K562 (cell line): ENCODE measurements at regions not wholly inside any gene's neighbourhood (a gene's known extent, or its start where the extent isn't known, plus 50 kb on each side); places are given as distances from the start of the nearest gene placed in this dataset.

Source experiments
- ATAC-seq: fragments of 200-7000 bp; cut with Tn5 transposase; 3 replicates; pipeline ENCODE4 v1.9.1; 2020; ENCODE audit warnings: moderate library complexity
- BruUV-seq: library from RNA; stranded (reverse); fragments of 400-500 nt; replicated peaks from 2 replicates; lab custom pipeline; 2021; lab: Mats Ljungman, UMichigan
- CTCF ChIA-PET: fragments of 300-600 bp; formaldehyde crosslinking; extraction: SDS; loops from one replicate; lab custom pipeline; 2021; ENCODE audit warnings: low intra/inter-chr PET ratio; lab: Yijun Ruan, JAX
- POLR2A ChIA-PET: fragments of 300-600, 350-650 bp; sonication (Branson Sonifier 250); formaldehyde crosslinking; extraction: SDS; loops from one replicate; lab custom pipeline; 2021; ENCODE audit warnings: antibody characterized with exemption, inconsistent platforms; lab: Yijun Ruan, JAX
- DNase-seq, 4 experiments: peaks; one replicate each; pipeline versions ENCODE4 v3.0.0 to v3.0.0-alpha.2; 2011 to 2018; ENCODE audit warnings: low spot score in 3 of 4, mixed read lengths in 3 of 4; ENCODE audit errors: extremely low read depth in 1 of 4
- FAIRE-seq: peaks from 2 replicates; lab custom pipeline; 2011; peaks lifted over from hg19 to GRCh38; lab: Jason Lieb, UNC
- H2AFZ ChIP-seq: 2 replicates; pipeline ENCODE4 v1.6.0; 2011; ENCODE audit warnings: low read depth, low read length, control low read depth, inconsistent platforms
- H3K27ac ChIP-seq: fragments of 200-600 bp; 3 replicates; pipeline ENCODE4 v1.8.0; 2011; ENCODE audit warnings: low read depth, mild to moderate bottlenecking, control low read depth, inconsistent platforms, low read length, moderate library complexity, mixed read lengths; ENCODE audit errors: extremely low read depth
- H3K27me3 ChIP-seq, 2 experiments: fragments of 300-600 bp in 1 of 2; 2 replicates in 1 of 2; 3 replicates in 1 of 2; pipeline versions ENCODE4 v1.6.0 to v1.8.0; 2011; ENCODE audit warnings: inconsistent platforms in 2 of 2, low read length in 2 of 2, mild to moderate bottlenecking in 1 of 2, mixed read lengths in 1 of 2, moderate library complexity in 1 of 2; ENCODE audit not compliant: control insufficient read depth in 2 of 2, insufficient read depth in 2 of 2
- H3K36me3 ChIP-seq: fragments of 300-600 bp; 3 replicates; pipeline ENCODE4 v1.8.0; 2011; ENCODE audit warnings: mild to moderate bottlenecking, low read length, inconsistent platforms; ENCODE audit not compliant: control insufficient read depth, insufficient read depth
- H3K4me1 ChIP-seq, 2 experiments: fragments of 200-600 bp in 1 of 2; replicated peaks in 1 of 2; 2 replicates in 1 of 2; 3 replicates in 1 of 2; pipeline versions ENCODE4 v1.5.1 to v1.8.0; 2011; ENCODE audit warnings: inconsistent platforms in 2 of 2, low read length in 2 of 2, mild to moderate bottlenecking in 1 of 2, mixed read lengths in 1 of 2, moderate library complexity in 1 of 2; ENCODE audit not compliant: control insufficient read depth in 2 of 2, insufficient read depth in 2 of 2
- H3K4me2 ChIP-seq: 2 replicates; pipeline ENCODE4 v1.6.1; 2011; ENCODE audit warnings: low read length, control low read depth, inconsistent platforms, mixed read lengths; ENCODE audit not compliant: insufficient read depth
- H3K4me3 ChIP-seq: fragments of 200-600 bp; sonication (generic), shearing (Covaris generic); 2 replicates; pipeline ENCODE4 v1.5.1; 2016; ENCODE audit warnings: control low read depth, inconsistent platforms
- H3K79me2 ChIP-seq: fragments of 200-600 bp; 3 replicates; pipeline ENCODE4 v1.8.0; 2011; ENCODE audit warnings: low read length, inconsistent platforms; ENCODE audit not compliant: control insufficient read depth, insufficient read depth
- H3K9ac ChIP-seq, 2 experiments: 2 replicates each; pipeline versions ENCODE4 v1.6.0 to v1.6.1; 2011; ENCODE audit warnings: low read depth in 2 of 2, low read length in 2 of 2, control low read depth in 1 of 2, inconsistent platforms in 1 of 2, mild to moderate bottlenecking in 1 of 2, mixed read lengths in 1 of 2; ENCODE audit not compliant: insufficient read depth in 1 of 2
- H3K9me1 ChIP-seq: one replicate; pipeline ENCODE4 v1.6.0; 2011; ENCODE audit warnings: inconsistent platforms, mild to moderate bottlenecking, low read length, moderate library complexity; ENCODE audit not compliant: control insufficient read depth, insufficient read depth
- H3K9me3 ChIP-seq: replicated peaks from 2 replicates; pipeline ENCODE4 v1.5.1; 2011; ENCODE audit warnings: low read depth, low read length, inconsistent platforms; ENCODE audit not compliant: control insufficient read depth, insufficient read depth
- H4K20me1 ChIP-seq: replicated peaks from 2 replicates; pipeline ENCODE4 v1.6.1; 2011; ENCODE audit warnings: low read length, inconsistent platforms, mixed read lengths; ENCODE audit not compliant: control insufficient read depth, insufficient read depth
- ASH1L ChIP-seq: fragments of 450-650 bp; IDR thresholded peaks from 2 replicates; pipeline ENCODE4 v1.6.1; 2018; ENCODE audit warnings: borderline replicate concordance, mild to moderate bottlenecking, low read depth; ENCODE audit not compliant: partially characterized antibody
- BCL6 ChIP-seq: fragments of 250-450 bp; sonication (Bioruptor Pico); IDR thresholded peaks from 2 replicates; pipeline ENCODE4 v1.4.0; 2020
- EHMT2 ChIP-seq: fragments of 450-650 bp; IDR thresholded peaks from 2 replicates; pipeline ENCODE4 v1.6.1; 2018; ENCODE audit warnings: antibody characterized with exemption
- KDM1A ChIP-seq, 2 experiments: fragments of 450-650 bp; IDR thresholded peaks; 2 replicates each; pipeline ENCODE4 v1.6.1; 2016; ENCODE audit warnings: mild to moderate bottlenecking in 2 of 2
- RAD51 ChIP-seq: fragments of 450-650 bp; IDR thresholded peaks from 2 replicates; pipeline ENCODE4 v1.7.1; 2016; ENCODE audit warnings: low read depth, mild to moderate bottlenecking, borderline replicate concordance
- RHOXF2B ChIP-seq: fragments of 250-450 bp; sonication (Bioruptor Pico); conservative IDR thresholded peaks from 2 replicates; pipeline ENCODE4 v1.5.1; 2021
- STAG1 ChIP-seq: sonication (generic); formaldehyde crosslinking; IDR thresholded peaks from 2 replicates; pipeline ENCODE4 v1.5.0; 2020; ENCODE audit warnings: missing genetic modification reagents, borderline replicate concordance
- ZBTB7A ChIP-seq: IDR thresholded peaks from 2 replicates; pipeline ENCODE4 v1.6.1; 2011; ENCODE audit warnings: low read depth, mild to moderate bottlenecking, low read length, moderate library complexity, borderline replicate concordance; ENCODE audit not compliant: control insufficient read depth
- ZC3H8 ChIP-seq: fragments of 450-650 bp; IDR thresholded peaks from 2 replicates; pipeline ENCODE4 v1.6.1; 2017
- ZNF165 ChIP-seq: fragments of 250-450 bp; sonication (Bioruptor Pico); IDR thresholded peaks from 2 replicates; pipeline ENCODE4 v1.4.0; 2020; ENCODE audit warnings: borderline replicate concordance
- ZNF197 ChIP-seq: fragments of 200-800 bp; sonication (Bioruptor generic); IDR thresholded peaks from 2 replicates; pipeline ENCODE4 v1.6.1; 2016; ENCODE audit warnings: low read depth, missing genetic modification characterization, missing compliant biosample characterization
- ZNF445 ChIP-seq: fragments of 250-450 bp; sonication (Bioruptor Pico); IDR thresholded peaks from 2 replicates; pipeline ENCODE4 v1.4.0; 2020; ENCODE audit warnings: low read depth, mild to moderate bottlenecking, moderate library complexity
- ZNF764 ChIP-seq: fragments of 250-450 bp; sonication (Bioruptor Pico); IDR thresholded peaks from 2 replicates; pipeline ENCODE4 v1.4.0; 2020; ENCODE audit warnings: low read depth, mild to moderate bottlenecking, moderate library complexity
- WGBS: fragments of 100-300 bp; shearing (Covaris generic); methylation state at CpG from one replicate; pipeline ENCODE4 v1.1.6; 2016; ENCODE audit warnings: low coverage, mixed read lengths; ENCODE audit not compliant: insufficient coverage; ENCODE audit errors: missing lambda C conversion rate; 5-methylcytosine and 5-hydroxymethylcytosine counted together
- in situ Hi-C: fragments of 300-500 bp; cut with MboI; formaldehyde crosslinking; loops from 4 replicates; pipeline ENCODE4 v1.15.0; 2018; ENCODE audit warnings: inconsistent platforms, mixed read lengths
- intact Hi-C: fragments of 100-400 bp; cut with micrococcal nuclease; formaldehyde crosslinking; loops from 2 replicates; pipeline ENCODE4 v1.14.2; 2022
- TF ChIP-seq, protein P1 (sequence below): fragments of 450-650 bp; IDR thresholded peaks from 2 replicates; pipeline ENCODE4 v1.6.1; 2018; ENCODE audit warnings: mild to moderate bottlenecking, low read depth; ENCODE audit not compliant: partially characterized antibody
- TF ChIP-seq, protein P2 (sequence below), 2 experiments: fragments of 450-650 bp; IDR thresholded peaks; 2 replicates each; pipeline ENCODE4 v1.6.1; 2018; ENCODE audit warnings: mild to moderate bottlenecking in 2 of 2, low read depth in 1 of 2; ENCODE audit not compliant: partially characterized antibody in 2 of 2

DNA sequence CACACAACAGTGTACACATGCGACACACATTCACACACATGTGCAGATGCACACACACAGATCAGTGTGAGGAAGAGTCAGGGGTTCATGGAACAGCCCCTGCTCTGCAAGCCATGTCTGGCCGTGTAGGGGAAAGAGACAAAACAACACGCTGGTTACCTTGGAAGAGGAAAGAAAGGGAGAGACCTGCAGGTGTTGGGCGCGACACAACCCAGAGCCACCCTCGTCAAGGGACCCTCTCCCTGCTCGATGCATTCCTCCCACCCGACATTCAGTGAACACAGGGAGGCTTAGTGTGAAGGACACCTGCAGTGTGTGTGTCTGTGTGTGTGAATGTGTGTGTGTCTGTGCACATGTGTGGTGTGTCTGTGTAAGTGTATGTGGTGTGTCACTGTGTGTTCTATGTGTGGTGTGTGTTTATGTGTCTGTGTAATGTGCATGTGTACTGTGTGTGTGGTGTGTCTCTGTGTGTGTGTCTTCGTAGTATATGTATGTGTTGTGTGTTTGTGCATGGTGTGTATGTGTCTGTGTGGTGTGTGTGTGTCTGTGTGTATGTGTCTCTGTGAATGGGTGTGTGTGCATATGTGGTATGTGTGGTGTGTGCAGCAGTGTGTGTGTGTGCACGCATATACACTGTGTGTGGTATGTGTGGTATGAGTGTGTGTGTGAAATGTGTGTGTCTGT is 69.5 kb upstream of the PITRM1 start:
- ChIA-PET CTCF (interaction anchor here (1.5 kb wide), 1 partner anchor 1414 kb away, joined by 5 read pairs; no protein-coding TSS in a partner anchor), POLR2A (no interaction called here)
- no peak overlapping the region for H3K4me2 ChIP-seq
- DNase-seq (no peak), ATAC-seq (no peak), FAIRE-seq (peak; percentile 42)
- WGBS = 8% methylated on average over 7 of the region's 10 CpGs
- intact Hi-C loops (no loop called here), in situ Hi-C loops (loop anchor here (10.0 kb wide), 1 partner anchor 1423 kb away; no protein-coding TSS in a partner anchor)
- peaks cover 49 to 80% of the 10 kb centered on the region in 2 experiments for H3K27me3 ChIP-seq
- no peak overlapping the region for H2AFZ ChIP-seq
- H3K4me3 ChIP-seq = no peak overlapping the region
- H3K27ac ChIP-seq = no peak overlapping the region; the same call in 2 of the 3 replicates
- 0 out of 5 replicates have a peak, but pooled peaks cover 0 to 5% of the 10 kb centered on the region in 2 experiments for H3K4me1 ChIP-seq
- no TSS peak for BruUV-seq
- H3K36me3 ChIP-seq = no peaks in the 10 kb centered on the region
- 0 out of 2 replicates have a peak, but pooled peaks cover 8% of the 10 kb centered on the region for H4K20me1 ChIP-seq
- peaks cover 2% of the 10 kb centered on the region for H3K9me3 ChIP-seq
- H3K9ac ChIP-seq = no peak overlapping the region
- H3K79me2 ChIP-seq = no peaks in the 10 kb centered on the region
- no peaks in the 10 kb centered on the region for H3K9me1 ChIP-seq
- no peak for TF ChIP-seq BCL6
- TF ChIP-seq EHMT2 = no peak
- no peak for TF ChIP-seq ZBTB7A
- TF ChIP-seq ZNF445 (CRISPR knock-in tag) = no peak
- TF ChIP-seq, protein P1, sequence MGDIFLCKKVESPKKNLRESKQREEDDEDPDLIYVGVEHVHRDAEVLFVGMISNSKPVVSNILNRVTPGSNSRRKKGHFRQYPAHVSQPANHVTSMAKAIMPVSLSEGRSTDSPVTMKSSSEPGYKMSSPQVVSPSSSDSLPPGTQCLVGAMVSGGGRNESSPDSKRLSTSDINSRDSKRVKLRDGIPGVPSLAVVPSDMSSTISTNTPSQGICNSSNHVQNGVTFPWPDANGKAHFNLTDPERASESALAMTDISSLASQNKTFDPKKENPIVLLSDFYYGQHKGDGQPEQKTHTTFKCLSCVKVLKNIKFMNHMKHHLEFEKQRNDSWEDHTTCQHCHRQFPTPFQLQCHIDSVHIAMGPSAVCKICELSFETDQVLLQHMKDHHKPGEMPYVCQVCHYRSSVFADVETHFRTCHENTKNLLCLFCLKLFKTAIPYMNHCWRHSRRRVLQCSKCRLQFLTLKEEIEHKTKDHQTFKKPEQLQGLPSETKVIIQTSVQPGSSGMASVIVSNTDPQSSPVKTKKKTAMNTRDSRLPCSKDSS = no peak
- TF ChIP-seq RAD51 = no peak
- no peak for TF ChIP-seq ZC3H8
- no peak for TF ChIP-seq ZNF764 (CRISPR knock-in tag)
- TF ChIP-seq STAG1 (CRISPR knock-in tag) = no peak
- TF ChIP-seq, protein P2, sequence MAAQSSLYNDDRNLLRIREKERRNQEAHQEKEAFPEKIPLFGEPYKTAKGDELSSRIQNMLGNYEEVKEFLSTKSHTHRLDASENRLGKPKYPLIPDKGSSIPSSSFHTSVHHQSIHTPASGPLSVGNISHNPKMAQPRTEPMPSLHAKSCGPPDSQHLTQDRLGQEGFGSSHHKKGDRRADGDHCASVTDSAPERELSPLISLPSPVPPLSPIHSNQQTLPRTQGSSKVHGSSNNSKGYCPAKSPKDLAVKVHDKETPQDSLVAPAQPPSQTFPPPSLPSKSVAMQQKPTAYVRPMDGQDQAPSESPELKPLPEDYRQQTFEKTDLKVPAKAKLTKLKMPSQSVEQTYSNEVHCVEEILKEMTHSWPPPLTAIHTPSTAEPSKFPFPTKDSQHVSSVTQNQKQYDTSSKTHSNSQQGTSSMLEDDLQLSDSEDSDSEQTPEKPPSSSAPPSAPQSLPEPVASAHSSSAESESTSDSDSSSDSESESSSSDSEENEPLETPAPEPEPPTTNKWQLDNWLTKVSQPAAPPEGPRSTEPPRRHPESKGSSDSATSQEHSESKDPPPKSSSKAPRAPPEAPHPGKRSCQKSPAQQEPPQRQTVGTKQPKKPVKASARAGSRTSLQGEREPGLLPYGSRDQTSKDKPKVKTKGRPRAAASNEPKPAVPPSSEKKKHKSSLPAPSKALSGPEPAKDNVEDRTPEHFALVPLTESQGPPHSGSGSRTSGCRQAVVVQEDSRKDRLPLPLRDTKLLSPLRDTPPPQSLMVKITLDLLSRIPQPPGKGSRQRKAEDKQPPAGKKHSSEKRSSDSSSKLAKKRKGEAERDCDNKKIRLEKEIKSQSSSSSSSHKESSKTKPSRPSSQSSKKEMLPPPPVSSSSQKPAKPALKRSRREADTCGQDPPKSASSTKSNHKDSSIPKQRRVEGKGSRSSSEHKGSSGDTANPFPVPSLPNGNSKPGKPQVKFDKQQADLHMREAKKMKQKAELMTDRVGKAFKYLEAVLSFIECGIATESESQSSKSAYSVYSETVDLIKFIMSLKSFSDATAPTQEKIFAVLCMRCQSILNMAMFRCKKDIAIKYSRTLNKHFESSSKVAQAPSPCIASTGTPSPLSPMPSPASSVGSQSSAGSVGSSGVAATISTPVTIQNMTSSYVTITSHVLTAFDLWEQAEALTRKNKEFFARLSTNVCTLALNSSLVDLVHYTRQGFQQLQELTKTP (IDR thresholded peaks at IDR 0.05; ENCODE audit: low read depth in 1 of 2, partially characterized antibody in 2 of 2) = no peak
- TF ChIP-seq KDM1A (IDR thresholded peaks at IDR 0.05) = no peak
- no peak for TF ChIP-seq ZNF197
- TF ChIP-seq ZNF165 (CRISPR knock-in tag) = no peak
- TF ChIP-seq RHOXF2B (CRISPR knock-in tag) = no peak
- no peak for TF ChIP-seq ASH1L
